ENCODE measurements at regions not wholly inside any gene's neighbourhood (a gene's known extent, or its start where the extent isn't known, plus 50 kb on each side); places are given as distances from the start of the nearest gene placed in this dataset.
"Not testable (repeated sequence)": the region's sequence is repeated elsewhere in the genome, so short reads cannot be mapped to it uniquely, and the experiment has no call there.

DNA sequence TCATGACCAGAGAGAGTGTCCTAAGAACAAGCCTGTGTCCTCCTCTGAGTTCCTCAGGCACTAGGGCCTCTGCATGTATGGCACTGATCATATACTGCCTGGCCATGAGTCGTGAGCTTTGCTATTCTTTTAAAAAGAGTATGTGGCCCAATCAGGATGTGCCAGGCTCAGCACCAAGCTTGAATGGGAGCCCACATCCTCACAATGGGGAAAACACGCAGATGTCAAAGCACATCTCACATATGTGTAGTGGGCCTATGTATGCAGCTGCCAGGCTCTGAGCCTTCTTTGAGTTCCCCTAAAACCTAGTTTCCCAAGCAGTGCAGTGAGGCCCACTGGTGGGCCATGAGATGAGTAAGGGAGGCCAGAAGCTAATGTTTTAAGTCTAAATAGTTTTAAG lies 69.9 kb upstream of the SLC1A4 start:
- no peak overlapping the region for H3K27ac ChIP-seq
- no peaks in the 10 kb centered on the region for H3K36me3 ChIP-seq
- peaks cover 0 to 4% (median 0%) of the 10 kb centered on the region in 4 donors for H3K4me1 ChIP-seq
- no peak for DNase-seq (ENCODE audit: low spot score in 2 of 2)
- TF ChIP-seq EP300 (IDR thresholded peaks at IDR 0.05) = no peak
- TF ChIP-seq CTCF (IDR thresholded peaks at IDR 0.05) = no peak
- no peak for TF ChIP-seq POLR2A (IDR thresholded peaks at IDR 0.05)
- H3K27me3 ChIP-seq = no peaks in the 10 kb centered on the region
- WGBS, 2 donors = 86% methylated on average over 2 of the region's 2 CpGs
- no peak overlapping the region for H3K4me3 ChIP-seq
- no peaks in the 10 kb centered on the region for H3K9me3 ChIP-seq

DNA sequence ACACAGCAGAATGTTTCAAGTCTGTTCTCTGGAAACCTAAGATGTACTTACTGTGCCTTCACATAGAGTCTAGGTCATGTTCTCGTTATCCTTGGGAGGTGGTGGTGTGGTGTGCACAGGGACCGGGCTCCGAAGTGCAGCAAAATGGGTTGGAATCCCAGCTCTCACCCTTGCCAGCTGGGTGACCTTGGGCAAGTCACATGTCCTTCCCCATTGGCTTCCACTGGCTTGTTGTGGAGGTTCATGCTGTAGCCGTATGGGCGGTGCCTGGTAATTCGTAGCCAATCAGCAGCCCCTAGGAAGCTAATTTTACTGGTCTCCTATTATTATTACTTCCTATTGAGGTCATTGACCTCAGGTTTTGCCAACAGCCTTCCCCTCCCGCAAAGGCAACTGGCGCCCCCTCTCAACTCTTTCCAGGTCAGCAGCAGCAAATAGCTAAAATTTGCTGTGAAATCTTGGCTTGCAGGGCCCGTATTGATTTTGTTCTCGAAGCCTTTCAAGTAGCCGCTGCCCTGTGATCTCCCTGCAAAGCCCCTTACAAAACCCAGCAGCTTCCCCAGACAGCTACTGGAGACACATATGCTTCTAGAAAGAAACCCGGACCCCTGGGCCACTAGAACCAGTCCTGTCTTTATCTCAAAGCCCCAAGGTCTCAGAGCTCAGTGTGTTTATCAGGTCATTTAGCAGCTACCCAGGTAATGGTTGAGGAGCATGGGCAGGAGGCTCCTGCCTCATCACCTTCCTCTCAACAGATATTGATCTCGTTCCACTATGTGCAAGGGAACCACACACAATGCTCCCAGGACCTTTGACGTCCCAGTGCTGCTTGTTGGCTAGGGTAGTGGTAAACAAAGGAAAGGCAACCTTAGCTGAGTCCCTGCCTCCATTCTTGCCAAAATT lies 66.5 kb upstream of the SLC1A4 start:
- Histone ChIP-seq H3K27me3 (no peaks in the 10 kb centered on the region), H3K4me3 (no peak overlapping the region), H3K36me3 (no peaks in the 10 kb centered on the region), H3K4me1 (no peaks in the 10 kb centered on the region), H3K9me3 (peaks cover 0 to 5% (median 0%) of the 10 kb centered on the region in 4 donors), H3K27ac (no peak overlapping the region)
- TF ChIP-seq POLR2A (IDR thresholded peaks at IDR 0.05) = no peak
- no peak for TF ChIP-seq CTCF (IDR thresholded peaks at IDR 0.05)
- TF ChIP-seq EP300 (IDR thresholded peaks at IDR 0.05) = no peak
- WGBS, 2 donors = 87 to 91% methylated on average over 14 of the region's 14 CpGs
- no peak for DNase-seq (ENCODE audit: low spot score in 2 of 2)

DNA sequence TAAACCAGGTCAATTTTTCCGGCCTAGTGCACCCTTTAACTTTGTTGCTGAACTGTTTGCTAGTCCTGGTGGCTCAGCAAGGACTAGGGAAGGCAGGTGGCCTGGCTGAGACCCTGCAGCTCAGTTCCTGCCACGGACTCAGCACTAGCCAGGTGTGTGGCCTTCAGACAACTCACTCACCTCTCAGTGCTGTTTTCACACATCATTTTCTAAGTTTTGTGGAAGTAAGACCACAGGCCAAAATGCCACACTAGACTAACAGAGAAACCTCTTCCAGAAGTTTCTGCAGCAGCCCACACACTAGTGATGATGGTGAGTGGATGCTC lies 65.9 kb upstream of the SLC1A4 start:
- WGBS, 2 donors = 86 to 87% methylated on average over 2 of the region's 2 CpGs
- peaks cover 0 to 5% (median 0%) of the 10 kb centered on the region in 4 donors for H3K9me3 ChIP-seq
- no peak overlapping the region for H3K27ac ChIP-seq
- TF ChIP-seq CTCF (IDR thresholded peaks at IDR 0.05) (no peak), POLR2A (IDR thresholded peaks at IDR 0.05) (no peak), EP300 (IDR thresholded peaks at IDR 0.05) (no peak)
- DNase-seq (ENCODE audit: low spot score in 2 of 2) = no peak
- no peak overlapping the region for H3K4me3 ChIP-seq
- no peaks in the 10 kb centered on the region for H3K4me1 ChIP-seq
- no peaks in the 10 kb centered on the region for H3K27me3 ChIP-seq
- H3K36me3 ChIP-seq = no peaks in the 10 kb centered on the region

DNA sequence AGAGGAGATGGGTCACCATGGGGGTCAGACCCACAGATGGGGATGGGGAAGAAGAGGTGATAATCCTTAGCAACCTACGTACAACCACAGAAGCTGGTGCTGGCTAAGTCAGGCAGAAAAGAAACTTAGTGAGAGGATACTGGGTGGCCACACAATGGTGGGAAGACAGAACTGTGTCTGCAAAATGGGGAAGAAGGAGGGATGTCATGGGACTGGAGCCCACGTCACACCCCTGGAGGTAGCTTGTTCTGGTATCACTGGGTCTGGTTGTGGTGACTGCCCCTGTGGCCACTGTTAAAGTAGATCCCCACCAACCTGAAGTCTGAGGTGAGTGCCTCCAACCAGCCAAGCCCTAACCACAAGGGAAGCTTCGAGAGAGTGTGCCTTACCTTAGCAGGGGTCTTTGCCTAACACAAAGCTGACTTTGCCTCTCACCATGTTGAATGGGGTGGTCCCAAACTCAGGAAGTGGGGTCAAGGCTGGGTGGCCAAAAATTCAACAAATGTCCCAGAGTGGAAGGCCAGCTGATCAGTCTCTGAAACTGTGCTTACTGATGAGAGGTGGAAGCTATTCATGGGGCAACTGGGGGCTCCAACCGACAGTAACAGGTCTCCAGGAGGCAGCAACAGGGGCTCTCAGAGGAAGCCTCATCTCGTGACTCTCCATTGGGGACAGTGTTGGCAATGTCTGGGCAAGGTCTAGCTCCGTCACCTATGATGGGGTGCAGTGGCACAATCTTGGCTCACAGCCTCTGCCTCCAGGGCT lies 64.8 kb upstream of the SLC1A4 start:
- Histone ChIP-seq H3K4me3 (no peak overlapping the region), H3K27me3 (no peaks in the 10 kb centered on the region), H3K4me1 (no peaks in the 10 kb centered on the region), H3K9me3 (peaks cover 0 to 5% (median 0%) of the 10 kb centered on the region in 4 donors), H3K36me3 (no peaks in the 10 kb centered on the region), H3K27ac (no peak overlapping the region)
- TF ChIP-seq CTCF (IDR thresholded peaks at IDR 0.05) (no peak), EP300 (IDR thresholded peaks at IDR 0.05) (no peak), POLR2A (IDR thresholded peaks at IDR 0.05) (no peak)
- DNase-seq (ENCODE audit: low spot score in 2 of 2) = no peak
- 89% methylated on average over 6 of the region's 6 CpGs for WGBS, 2 donors

DNA sequence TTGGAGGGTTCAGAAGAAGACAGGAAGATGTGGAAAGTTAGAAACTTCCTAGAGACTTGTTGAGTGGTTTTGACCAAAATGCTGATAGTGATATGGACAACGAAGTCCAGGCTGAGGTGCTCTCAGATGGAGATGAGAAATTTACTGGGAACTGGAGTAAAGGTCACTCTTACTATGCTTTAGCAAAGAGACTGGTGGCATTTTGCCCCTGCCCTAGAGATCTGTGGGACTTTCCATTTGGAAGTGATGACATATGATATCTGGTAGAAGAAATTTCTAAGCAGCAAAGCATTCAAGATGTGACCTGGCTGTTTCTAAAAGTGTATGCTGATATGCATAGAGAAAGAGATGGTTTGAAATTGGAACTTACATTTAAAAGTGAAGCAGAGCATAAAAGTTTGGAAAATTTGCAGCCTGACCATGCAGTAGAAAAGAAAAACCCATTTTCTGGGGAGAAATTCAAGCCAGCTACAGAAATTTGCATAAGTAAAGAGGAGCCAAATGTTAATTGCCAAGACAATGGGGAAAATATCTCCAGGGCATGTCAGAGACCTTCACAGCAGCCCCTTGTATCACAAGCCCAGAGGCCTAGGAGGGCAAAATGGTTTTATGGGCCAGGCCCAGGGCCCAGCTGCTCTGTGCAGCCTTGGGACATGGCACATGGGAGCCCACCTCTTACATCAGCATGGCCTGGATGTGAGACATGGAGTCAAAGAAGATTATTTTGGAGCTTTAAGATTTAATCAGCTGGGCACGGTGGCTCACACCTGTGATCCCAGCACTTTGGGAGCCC lies 63.1 kb upstream of the SLC1A4 start:
- not testable (repeated sequence) for H3K4me3 ChIP-seq, H3K4me1 ChIP-seq

More for the DNA sequence above, 63.1 kb upstream of the SLC1A4 start:
- not testable (repeated sequence) for H3K27me3 ChIP-seq; DNase-seq (ENCODE audit: low spot score in 2 of 2); H3K9me3 ChIP-seq; H3K36me3 ChIP-seq; H3K27ac ChIP-seq
- WGBS, 2 donors = 90 to 97% methylated on average over 2 of the region's 2 CpGs
